ENCODE measurements at regions not wholly inside any gene's neighbourhood (a gene's known extent, or its start where the extent isn't known, plus 50 kb on each side); places are given as distances from the start of the nearest gene placed in this dataset.

- no peak for TF ChIP-seq POLR2A (IDR thresholded peaks at IDR 0.05)
- TF ChIP-seq CTCF (IDR thresholded peaks at IDR 0.05), result no peak
These were observed 117.3 kb downstream of the SHANK2 start for GRCh38 chr11:71135112-71135511.
